ENCODE measurements at regions not wholly inside any gene's neighbourhood (a gene's known extent, or its start where the extent isn't known, plus 50 kb on each side); places are given as distances from the start of the nearest gene placed in this dataset.
A peak's percentile ranks its signal among the peaks of the same experiment; 100 is the strongest.

- DNase-seq (ENCODE audit: low read depth) = no peak
Observed at GRCh38 chr14:65224799-65225198, 122.5 kb upstream of the MAX start.

GRCh38 chr14:65225299-65226159, 123.2 kb upstream of the MAX start:
- DNase-seq (ENCODE audit: low read depth) = no peak

GRCh38 chr14:65226824-65227604, 124.7 kb upstream of the MAX start:
- peak; percentile 60 for DNase-seq (ENCODE audit: low read depth)

GRCh38 chr14:65228436-65228835, 126.1 kb upstream of the MAX start:
- no peak for DNase-seq (ENCODE audit: low read depth)

GRCh38 chr14:65228956-65229747, 126.8 kb upstream of the MAX start:
- DNase-seq (ENCODE audit: low read depth) = peak; percentile 16

- peak; percentile 58 for DNase-seq (ENCODE audit: low read depth)
Observed at GRCh38 chr14:65229748-65230728, 127.7 kb upstream of the MAX start.

- no peak for DNase-seq (ENCODE audit: low read depth)
Observed at GRCh38 chr14:65231286-65231980, 129.1 kb upstream of the MAX start.

- no peak for DNase-seq (ENCODE audit: low read depth)
Observed at GRCh38 chr14:65234752-65235361, 132.5 kb upstream of the MAX start.

- DNase-seq (ENCODE audit: low read depth) = peak; percentile 50
Observed at GRCh38 chr14:65237023-65237814, 134.9 kb upstream of the MAX start.

- DNase-seq (ENCODE audit: low read depth) = no peak
Observed at GRCh38 chr14:65237941-65238340, 135.6 kb upstream of the MAX start.

- DNase-seq (ENCODE audit: low read depth) = peak; percentile 92
Observed at GRCh38 chr14:65238456-65238855, 136.1 kb upstream of the MAX start.

- DNase-seq (ENCODE audit: low read depth) = peak; percentile 92
Observed at GRCh38 chr14:65239143-65239937, 137.0 kb upstream of the MAX start.

- DNase-seq (ENCODE audit: low read depth) = no peak
Observed at GRCh38 chr14:65239938-65240296, 137.6 kb upstream of the MAX start.

GRCh38 chr14:65241125-65241752, 138.9 kb upstream of the MAX start:
- no peak for DNase-seq (ENCODE audit: low read depth)

- DNase-seq (ENCODE audit: low read depth) = peak; percentile 62
Observed at GRCh38 chr14:65242732-65243134, 140.4 kb upstream of the MAX start.

- peak; percentile 70 for DNase-seq (ENCODE audit: low read depth)
Observed at GRCh38 chr14:65243766-65244442, 141.6 kb upstream of the MAX start.

- DNase-seq (ENCODE audit: low read depth) = no peak
Observed at GRCh38 chr14:65249471-65250161, 147.3 kb upstream of the MAX start.

Measured in EH (cell line).